Stimulated activated CD8-positive, alpha-beta memory T cell treated with anti-CD3 and anti-CD28 coated beads, Interleukin-7, amount 100 ng/mL, for 1 hour (primary cell): ENCODE measurements at regions not wholly inside any gene's neighbourhood (a gene's known extent, or its start where the extent isn't known, plus 50 kb on each side); places are given as distances from the start of the nearest gene placed in this dataset.

Experiments used
- DNase-seq, 2 donors: peaks; one replicate each; pipeline ENCODE4 v3.0.0-alpha.2; 2020; ENCODE audit warnings: low read depth in 2 of 2

- no peak for DNase-seq
Measured at GRCh38 chr5:10853154-10853553, 92.1 kb upstream of the DAP start.

DNA sequence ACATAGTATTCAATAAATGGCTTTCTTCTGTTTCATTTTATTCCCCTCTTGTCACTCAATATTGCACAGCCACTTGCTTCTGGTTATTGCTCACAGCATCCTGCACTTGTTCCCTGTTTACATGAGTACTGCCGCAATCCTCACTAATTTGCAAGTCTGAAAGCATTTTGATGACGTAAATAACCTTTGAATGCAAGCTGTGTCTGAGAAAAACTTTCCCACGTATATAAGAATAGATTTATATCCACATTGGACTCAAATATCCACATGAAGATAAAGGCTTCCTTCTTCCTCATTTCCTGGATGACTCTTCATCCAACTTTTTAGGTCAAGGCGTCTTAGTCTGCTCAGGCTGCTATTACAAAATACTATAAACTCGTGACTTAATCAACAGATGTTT, 88.2 kb upstream of the DAP start:
- no peak for DNase-seq

DNA sequence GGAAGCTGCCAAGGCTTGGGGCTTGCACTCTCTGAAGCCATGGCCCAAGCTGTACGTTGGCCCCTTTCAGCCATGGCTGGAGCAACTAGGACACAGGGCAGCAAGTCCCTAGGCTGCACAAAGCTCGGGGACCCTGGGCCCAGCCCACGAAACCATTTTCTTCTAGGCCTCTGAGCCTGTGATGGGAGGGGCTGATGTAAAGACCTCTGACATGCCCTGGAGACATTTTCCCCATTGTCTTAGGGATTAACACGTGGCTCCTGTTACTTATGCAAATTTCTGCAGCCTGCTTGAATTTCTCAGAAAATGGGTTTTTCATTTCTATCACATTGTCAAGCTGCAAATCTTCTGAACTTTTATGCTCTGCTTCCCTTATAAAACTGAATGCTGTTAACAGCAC, 83.0 kb upstream of the DAP start:
- DNase-seq = no peak

DNA sequence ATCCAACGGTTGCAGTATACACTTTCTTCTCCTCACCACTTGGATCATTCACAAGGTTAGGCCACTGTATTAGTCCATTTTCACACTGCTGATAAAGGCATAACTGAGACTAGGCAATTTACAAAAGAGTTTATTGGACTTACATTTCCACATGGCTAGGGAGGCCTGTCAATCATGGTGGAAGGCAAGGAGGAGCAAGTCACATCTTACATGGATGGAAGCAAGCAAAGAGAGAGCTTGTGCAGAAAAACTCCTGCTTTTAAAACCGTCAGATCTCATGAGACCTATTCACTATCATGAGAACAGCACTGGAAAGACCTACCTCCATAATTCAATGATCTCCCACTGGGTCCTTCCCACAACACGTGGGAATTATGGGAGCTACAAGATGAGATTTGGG, 81.8 kb upstream of the DAP start:
- DNase-seq = no peak

DNA sequence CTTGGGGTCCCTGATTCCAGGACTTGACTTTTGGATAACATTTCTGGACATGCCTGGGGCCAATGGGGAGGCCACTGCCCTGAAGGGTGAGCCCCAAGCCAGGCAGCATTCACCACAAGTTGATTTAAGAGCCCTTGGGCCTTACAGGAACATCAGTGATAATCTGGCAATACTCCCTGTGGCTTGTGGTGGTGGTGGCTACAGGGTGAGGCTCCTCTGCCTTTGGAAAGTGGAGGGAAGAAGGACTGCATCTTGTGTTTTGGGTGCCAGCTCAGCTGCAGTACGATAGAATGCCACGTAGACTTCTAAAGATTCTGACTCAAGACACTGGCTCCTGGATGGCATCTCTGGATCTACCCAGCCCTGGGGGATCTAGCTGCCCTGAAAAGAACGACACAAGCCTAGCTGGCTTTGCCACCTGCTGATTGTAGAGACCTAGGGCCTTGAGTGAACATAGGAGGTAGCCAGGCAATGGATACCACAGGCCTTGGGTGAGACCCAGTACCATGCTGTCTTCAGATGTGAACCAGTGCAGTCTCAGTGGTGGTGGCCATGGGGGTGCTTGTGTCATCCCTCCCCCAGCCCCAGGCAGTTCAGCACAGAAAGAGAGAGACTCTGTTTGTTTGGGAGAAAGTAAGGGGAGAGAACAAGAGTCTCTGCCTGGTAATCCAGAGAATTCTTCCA, 79.0 kb upstream of the DAP start:
- no peak for DNase-seq

- no peak for DNase-seq
Measured at GRCh38 chr5:10839118-10839517, 78.1 kb upstream of the DAP start.

GRCh38 chr5:10838038-10838437, 77.0 kb upstream of the DAP start:
- no peak for DNase-seq

DNA sequence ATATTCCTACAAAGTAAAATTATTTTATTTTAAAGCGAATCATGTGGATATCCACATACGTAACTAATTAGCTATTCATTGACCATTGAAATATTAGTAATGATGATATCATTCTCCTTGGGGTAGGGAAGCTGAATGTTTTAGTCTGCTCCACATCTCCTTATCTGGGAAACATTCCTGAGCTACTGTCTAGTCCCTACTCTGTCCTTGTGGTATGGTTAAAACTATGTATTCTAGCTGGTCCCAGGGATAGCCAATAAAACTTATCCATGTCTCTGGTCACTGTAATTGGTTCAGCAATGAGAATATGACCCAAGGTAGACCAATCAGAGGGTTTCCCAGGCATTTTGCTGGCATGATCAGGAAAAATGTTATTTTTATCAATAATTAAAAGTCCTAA, 76.0 kb upstream of the DAP start:
- no peak for DNase-seq

DNA sequence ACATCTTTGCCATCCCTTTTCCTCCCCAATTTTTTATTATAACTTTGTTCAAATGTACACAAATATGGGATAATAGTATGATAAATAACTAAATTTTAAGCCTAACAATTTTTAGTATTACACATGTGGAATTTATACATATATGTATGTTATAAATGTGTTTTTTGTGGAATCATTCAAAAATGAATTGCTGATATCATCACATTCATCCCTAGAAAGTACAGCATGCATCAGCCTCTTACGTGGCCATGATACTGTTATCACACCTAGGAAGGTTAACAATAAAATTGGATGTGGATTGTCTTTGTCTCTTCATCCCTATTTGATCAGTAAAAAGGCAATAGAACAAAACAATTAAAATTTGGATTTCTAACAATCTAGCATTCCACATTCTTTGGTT, 73.7 kb upstream of the DAP start:
- DNase-seq = no peak

DNA sequence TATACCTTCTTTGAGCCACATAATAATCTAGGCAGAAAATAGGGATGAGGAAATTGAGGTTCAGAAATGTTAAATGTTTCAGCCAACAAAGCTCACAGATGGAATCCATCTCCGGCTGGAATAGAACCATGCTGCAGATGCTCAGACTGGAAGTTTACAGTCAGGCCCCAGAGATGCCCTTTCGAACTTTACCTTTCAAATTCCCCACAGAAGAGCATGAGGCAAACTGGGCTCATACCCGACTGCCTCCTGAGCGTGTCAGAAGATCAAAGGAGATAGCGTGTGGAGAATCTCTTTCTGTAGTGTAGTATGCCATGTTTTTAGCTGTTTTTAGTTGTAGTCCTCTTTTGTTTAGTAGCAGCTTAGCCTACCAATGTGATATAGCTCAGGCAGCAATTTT, 72.0 kb upstream of the DAP start:
- DNase-seq = no peak

GRCh38 chr5:10832421-10832820, 71.4 kb upstream of the DAP start:
- no peak for DNase-seq

GRCh38 chr5:10831419-10831818, 70.4 kb upstream of the DAP start:
- no peak for DNase-seq

DNA sequence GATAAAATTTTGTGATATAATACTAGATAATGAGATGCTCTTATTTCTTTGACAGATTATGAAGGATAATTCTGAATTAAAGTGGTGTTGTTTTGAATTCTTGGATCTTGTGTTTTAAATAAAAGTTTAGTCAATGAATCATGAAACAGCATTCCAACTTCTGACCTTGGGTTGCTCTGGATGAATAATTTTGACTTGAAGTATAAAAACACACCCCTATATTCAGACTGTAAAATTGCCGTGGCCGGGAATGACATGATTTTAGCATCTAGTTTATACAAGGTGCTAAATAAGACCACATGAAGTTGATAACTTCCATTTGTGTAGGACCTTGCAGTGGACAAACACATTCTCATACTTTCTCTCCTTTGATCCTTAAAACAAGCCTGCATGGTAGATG, 67.2 kb upstream of the DAP start:
- DNase-seq = no peak

DNA sequence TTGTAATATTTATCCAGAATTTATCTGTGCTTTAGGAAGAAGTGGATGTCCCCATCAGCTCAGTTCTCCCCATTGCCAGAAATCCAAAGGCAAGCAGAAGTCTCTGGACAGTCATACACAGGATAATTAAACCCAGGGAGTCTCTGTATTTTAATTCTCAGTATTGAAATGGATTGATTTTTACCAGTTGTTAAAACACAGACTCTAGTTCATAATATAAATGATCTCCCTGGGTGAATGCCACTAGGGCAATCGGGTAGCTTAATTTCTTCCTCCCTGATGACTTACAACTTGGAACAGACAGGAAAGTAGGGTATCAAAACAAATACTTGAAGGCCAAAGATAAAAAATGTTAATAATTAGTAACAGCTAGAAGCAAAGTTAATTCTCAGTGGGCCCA, 66.5 kb upstream of the DAP start:
- DNase-seq = no peak

DNA sequence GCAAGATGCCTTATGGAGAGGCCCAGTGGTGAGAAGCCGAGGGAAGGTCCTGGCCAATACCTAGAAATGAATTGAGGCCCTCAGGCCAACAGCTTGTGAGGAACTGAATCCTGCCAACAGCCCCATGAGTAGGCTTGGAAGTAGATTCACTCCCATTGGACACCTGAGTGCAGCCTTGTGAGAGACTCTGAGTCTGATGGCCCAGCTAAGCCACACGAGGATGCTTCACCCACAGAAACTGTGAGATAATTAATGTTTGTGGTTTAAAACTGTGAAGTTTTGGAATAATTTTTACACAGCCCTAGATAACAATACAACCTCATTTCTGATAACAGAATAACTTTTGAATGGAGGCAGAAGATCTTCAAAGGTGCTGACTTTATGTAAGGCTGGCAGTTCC, 65.9 kb upstream of the DAP start:
- no peak for DNase-seq

- no peak for DNase-seq
Measured at GRCh38 chr5:10825897-10826644, 65.0 kb upstream of the DAP start.

GRCh38 chr5:10812218-10812617, 51.2 kb upstream of the DAP start:
- DNase-seq = no peak
